H7 (cell line): ENCODE measurements at regions not wholly inside any gene's neighbourhood (a gene's known extent, or its start where the extent isn't known, plus 50 kb on each side); places are given as distances from the start of the nearest gene placed in this dataset.

Experiments used
- DNase-seq: peaks from one replicate; pipeline ENCODE4 v3.0.0; 2012
- H3K27me3 ChIP-seq: 2 replicates; pipeline ENCODE4 v1.6.0; 2011; ENCODE audit warnings: mild to moderate bottlenecking, low read length; ENCODE audit not compliant: control insufficient read depth, insufficient read depth
- H3K36me3 ChIP-seq: replicated peaks from 2 replicates; pipeline ENCODE4 v1.5.1; 2011; ENCODE audit warnings: low read length; ENCODE audit not compliant: control insufficient read depth, insufficient read depth
- H3K4me3 ChIP-seq: 2 replicates; pipeline ENCODE4 v1.5.1; 2011; ENCODE audit warnings: low read depth, mild to moderate bottlenecking, control low read depth, low read length, moderate library complexity; ENCODE audit not compliant: insufficient read depth

DNA sequence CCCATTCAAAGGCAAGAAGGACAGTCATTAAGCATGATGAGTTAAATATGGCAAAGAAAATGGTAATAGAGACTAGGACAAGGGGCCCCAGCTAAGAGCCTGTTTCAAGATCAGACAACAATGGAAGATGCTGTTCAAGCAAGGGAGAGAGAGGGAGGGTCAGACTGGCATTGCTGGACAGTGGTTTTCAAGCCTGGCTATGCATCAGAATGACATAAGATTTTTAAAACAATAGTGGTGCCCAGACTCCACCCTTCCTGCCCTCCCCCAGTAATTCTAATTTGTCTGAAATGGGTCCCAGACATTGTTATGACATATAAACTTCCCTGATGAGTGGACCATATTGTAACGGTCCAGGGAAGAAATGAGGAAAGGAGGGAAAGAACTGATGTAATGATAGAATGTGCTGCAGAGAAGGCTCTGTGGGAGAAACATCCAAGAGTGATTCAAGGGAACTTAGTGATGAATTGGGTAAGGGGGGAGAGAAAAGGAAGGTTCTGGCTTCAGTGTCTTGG lies 112.9 kb upstream of the TRIB2 start:
- Histone ChIP-seq H3K27me3 (no peaks in the 10 kb centered on the region), H3K4me3 (no peak overlapping the region), H3K36me3 (no peaks in the 10 kb centered on the region)
- no peak for DNase-seq

GRCh38 chr2:12604341-12604740 lies 112.4 kb upstream of the TRIB2 start:
- Histone ChIP-seq H3K4me3 (no peak overlapping the region), H3K36me3 (no peaks in the 10 kb centered on the region), H3K27me3 (no peaks in the 10 kb centered on the region)
- no peak for DNase-seq

- no peaks in the 10 kb centered on the region for H3K36me3 ChIP-seq
- no peaks in the 10 kb centered on the region for H3K27me3 ChIP-seq
- no peak overlapping the region for H3K4me3 ChIP-seq
- DNase-seq: no peak
These were observed 111.4 kb upstream of the TRIB2 start for GRCh38 chr2:12605366-12605765.

- no peaks in the 10 kb centered on the region for H3K36me3 ChIP-seq
- H3K4me3 ChIP-seq: no peak overlapping the region
- DNase-seq: no peak
- H3K27me3 ChIP-seq: no peaks in the 10 kb centered on the region
These were observed 110.8 kb upstream of the TRIB2 start for GRCh38 chr2:12605936-12606335.

GRCh38 chr2:12606472-12607000 lies 110.2 kb upstream of the TRIB2 start:
- H3K27me3 ChIP-seq: no peaks in the 10 kb centered on the region
- no peak overlapping the region for H3K4me3 ChIP-seq
- no peak for DNase-seq
- no peaks in the 10 kb centered on the region for H3K36me3 ChIP-seq

DNA sequence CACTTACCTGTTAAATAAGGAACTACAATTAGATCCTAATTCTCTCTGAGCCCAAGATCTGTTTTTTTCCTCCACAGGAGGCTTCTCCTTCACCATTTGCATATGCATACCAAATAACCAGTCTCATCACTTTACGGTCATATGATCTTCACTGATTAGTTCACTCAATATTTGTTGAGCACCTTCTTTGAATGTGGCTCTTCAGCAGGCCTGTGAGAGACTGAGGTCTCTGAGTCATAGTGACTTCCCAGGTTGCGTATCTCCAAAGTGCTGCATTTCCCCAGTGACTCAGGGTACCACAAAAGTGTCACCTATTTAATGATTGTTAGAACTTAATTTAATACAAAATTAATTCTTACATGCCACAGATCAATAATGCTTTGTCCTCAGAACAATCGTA lies 108.8 kb upstream of the TRIB2 start:
- H3K36me3 ChIP-seq: no peaks in the 10 kb centered on the region
- no peaks in the 10 kb centered on the region for H3K27me3 ChIP-seq
- no peak overlapping the region for H3K4me3 ChIP-seq
- DNase-seq: no peak

- Histone ChIP-seq H3K36me3 (no peaks in the 10 kb centered on the region), H3K27me3 (no peaks in the 10 kb centered on the region), H3K4me3 (no peak overlapping the region)
- no peak for DNase-seq
These were observed 106.4 kb upstream of the TRIB2 start for GRCh38 chr2:12610314-12610713.

GRCh38 chr2:12612168-12612567 lies 104.6 kb upstream of the TRIB2 start:
- DNase-seq: no peak
- no peaks in the 10 kb centered on the region for H3K27me3 ChIP-seq

GRCh38 chr2:12612671-12613070 lies 104.1 kb upstream of the TRIB2 start:
- DNase-seq: no peak
- H3K36me3 ChIP-seq: no peaks in the 10 kb centered on the region
- H3K4me3 ChIP-seq: no peak overlapping the region
- H3K27me3 ChIP-seq: no peaks in the 10 kb centered on the region

More at GRCh38 chr2:12612168-12612567, 104.6 kb upstream of the TRIB2 start:
- H3K4me3 ChIP-seq: no peak overlapping the region
- H3K36me3 ChIP-seq: no peaks in the 10 kb centered on the region

GRCh38 chr2:12613137-12613835 lies 103.5 kb upstream of the TRIB2 start:
- DNase-seq: peak; percentile 19
- Histone ChIP-seq H3K4me3 (no peak overlapping the region), H3K27me3 (no peaks in the 10 kb centered on the region), H3K36me3 (no peaks in the 10 kb centered on the region)

- Histone ChIP-seq H3K27me3 (no peaks in the 10 kb centered on the region), H3K36me3 (no peaks in the 10 kb centered on the region), H3K4me3 (no peak overlapping the region)
- DNase-seq: no peak
These were observed 101.2 kb upstream of the TRIB2 start for GRCh38 chr2:12615509-12615908.

- Histone ChIP-seq H3K27me3 (no peaks in the 10 kb centered on the region), H3K4me3 (no peak overlapping the region), H3K36me3 (no peaks in the 10 kb centered on the region)
- no peak for DNase-seq
These were observed 100.1 kb upstream of the TRIB2 start for GRCh38 chr2:12616456-12617156.

GRCh38 chr2:12617366-12617765 lies 99.4 kb upstream of the TRIB2 start:
- no peaks in the 10 kb centered on the region for H3K27me3 ChIP-seq
- DNase-seq: no peak
- no peaks in the 10 kb centered on the region for H3K36me3 ChIP-seq

DNA sequence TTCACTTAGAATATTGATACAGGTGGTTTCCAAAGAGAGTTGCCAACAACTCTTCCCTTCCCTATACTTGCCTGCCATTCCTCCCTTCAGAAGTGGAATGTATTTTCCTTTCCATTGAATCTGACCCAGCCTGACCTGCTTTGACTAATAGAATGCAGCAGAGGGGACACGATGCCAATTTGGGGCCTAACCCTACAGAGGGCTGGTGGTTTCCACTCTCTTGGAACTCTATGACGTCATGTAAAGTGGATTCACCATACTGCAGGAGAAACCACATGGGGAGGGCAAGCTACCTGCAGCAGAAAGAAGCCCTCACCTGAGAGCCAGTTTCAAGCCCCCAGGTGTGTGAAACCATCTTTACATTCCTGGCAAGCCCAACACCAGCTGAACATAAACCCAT lies 98.9 kb upstream of the TRIB2 start:
- H3K4me3 ChIP-seq: no peak overlapping the region
- no peaks in the 10 kb centered on the region for H3K27me3 ChIP-seq
- no peak for DNase-seq
- H3K36me3 ChIP-seq: no peaks in the 10 kb centered on the region

More at GRCh38 chr2:12617366-12617765, 99.4 kb upstream of the TRIB2 start:
- no peak overlapping the region for H3K4me3 ChIP-seq

- Histone ChIP-seq H3K36me3 (no peaks in the 10 kb centered on the region), H3K4me3 (no peak overlapping the region), H3K27me3 (no peaks in the 10 kb centered on the region)
- DNase-seq: no peak
These were observed 98.2 kb upstream of the TRIB2 start for GRCh38 chr2:12618576-12618975.
